CD4-positive, alpha-beta T cell treated with Interleukin-15 for 4 hours (primary cell): ENCODE measurements at regions not wholly inside any gene's neighbourhood (a gene's known extent, or its start where the extent isn't known, plus 50 kb on each side); places are given as distances from the start of the nearest gene placed in this dataset.

ENCODE experiments used
- DNase-seq: peaks from one replicate; pipeline ENCODE4 v3.0.0-alpha.2; 2020; ENCODE audit warnings: low spot score

DNA sequence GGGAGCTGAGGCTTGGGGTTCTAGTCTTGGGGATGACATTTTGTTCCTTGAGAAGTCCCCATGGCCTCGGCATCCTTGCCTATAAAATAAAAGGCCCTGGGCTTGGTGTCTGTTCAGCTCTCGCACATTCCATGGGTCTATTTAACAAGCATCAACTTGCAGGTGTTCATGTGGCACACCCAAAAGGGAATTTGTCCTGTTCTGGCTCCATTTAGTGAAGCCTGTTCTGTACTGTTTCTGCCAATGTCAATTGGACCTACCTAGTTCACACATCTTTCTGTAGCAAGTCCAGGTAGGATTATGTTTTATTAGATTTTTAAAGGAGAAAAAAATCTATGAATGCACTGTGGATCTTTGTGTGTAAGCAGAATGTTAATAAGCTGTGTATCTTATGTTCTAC is 262.0 kb downstream of the HIVEP2 start:
- DNase-seq, result no peak

DNA sequence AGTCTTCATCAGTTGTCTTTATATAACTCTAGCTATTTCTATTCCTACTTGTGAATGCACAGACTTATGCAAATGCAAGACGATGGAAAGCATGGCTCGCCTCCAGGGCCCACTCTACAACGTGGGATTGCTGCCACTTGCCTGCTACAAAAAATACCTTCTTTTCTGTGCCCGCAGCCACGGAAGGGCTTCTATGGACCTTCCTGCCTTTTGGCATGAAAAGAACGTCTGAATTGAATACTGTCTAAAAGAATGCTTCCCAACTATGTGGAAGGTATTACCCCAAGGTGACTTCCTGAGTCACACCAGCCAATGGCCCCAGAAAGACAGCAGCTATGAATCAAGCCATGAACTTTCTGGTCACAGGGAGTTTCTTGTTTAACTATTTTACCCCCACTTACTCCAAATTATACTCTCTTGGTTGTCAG is 261.2 kb downstream of the HIVEP2 start:
- no peak for DNase-seq

DNA sequence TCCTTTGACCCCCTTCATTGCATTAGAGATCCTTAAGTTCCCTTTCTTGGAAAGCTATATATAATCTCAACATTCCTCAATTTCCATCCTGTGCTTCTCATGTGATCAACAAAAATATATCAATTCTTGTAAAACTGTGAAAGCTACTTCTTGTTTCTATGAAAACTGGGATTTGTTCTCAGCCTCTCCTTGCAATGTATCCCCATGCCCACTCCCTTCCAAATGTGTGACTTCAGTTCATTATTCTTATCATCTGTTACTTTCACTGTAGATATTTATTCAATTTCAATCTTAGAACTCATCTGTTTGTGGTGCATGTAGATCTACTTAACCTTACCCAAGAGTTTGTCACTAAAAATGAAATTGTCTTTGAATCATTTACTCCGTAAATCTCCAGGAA is 260.6 kb downstream of the HIVEP2 start:
- no peak for DNase-seq

DNA sequence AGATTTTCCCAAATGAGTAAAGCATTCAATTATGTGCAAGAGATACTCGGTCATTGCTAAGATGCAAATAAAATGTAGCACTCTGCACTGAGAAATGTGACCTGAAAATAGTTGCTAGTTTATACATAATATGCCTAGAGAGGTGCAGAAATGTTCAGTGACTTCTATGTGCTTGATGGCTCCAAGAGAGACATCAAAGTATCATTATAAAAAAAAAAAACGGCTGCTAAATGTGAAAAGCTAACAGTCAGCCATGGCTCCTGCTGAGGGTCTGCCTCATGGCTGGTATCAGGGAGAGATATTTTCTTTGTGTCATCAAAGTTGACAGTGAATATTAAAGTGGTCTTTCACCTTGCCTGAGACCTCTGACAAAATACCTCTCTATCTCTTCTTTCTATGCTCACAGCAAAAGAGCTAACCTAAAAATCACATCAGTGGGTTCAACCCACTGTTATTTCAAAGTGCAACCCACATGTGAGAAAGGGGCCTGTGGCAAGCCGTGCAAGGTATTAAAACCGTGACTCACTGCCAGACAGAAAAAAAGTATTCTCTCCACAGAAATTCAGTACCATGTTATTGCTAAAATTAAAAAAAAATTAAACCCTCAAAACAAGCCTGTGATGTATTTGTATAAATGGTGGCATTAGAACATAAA is 259.0 kb downstream of the HIVEP2 start:
- DNase-seq, result no peak

DNA sequence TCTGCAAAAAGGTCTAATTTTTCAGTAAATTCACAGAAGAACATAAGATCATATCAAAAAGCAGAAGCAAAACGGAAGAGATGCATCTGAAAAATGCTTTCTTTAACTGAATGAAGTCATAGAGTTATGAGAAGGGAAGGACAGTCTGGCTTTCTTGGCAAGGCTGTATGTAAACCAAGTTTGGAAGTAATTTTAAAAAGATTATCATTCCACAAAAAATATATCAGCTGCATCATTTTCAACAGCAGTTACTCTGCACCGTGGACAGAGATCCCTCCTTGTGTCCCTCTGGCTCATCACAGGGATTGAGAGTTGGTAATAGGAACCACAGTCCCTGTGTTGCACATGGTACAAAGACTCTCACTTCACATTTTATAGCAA is 258.5 kb downstream of the HIVEP2 start:
- DNase-seq, result no peak

DNA sequence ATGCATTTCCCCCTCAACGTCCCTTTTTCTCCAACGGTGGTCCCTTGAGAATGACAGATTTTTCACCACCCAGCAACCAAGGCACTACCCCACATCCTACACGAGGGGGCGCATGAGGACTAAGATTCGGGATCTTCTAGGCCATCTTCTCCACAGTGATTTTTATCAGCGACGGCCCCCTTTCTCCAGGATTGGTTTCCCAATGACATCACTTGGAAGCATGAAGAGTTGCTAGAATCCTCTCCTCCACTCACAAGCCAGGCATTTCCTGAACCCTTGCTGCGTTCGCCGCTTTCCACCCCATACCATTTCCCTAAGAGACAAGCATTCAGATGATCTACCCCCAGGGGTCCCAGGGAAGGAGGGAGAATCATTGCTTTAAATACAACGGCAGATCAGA is 252.0 kb downstream of the HIVEP2 start:
- DNase-seq, result peak; percentile 64

DNA sequence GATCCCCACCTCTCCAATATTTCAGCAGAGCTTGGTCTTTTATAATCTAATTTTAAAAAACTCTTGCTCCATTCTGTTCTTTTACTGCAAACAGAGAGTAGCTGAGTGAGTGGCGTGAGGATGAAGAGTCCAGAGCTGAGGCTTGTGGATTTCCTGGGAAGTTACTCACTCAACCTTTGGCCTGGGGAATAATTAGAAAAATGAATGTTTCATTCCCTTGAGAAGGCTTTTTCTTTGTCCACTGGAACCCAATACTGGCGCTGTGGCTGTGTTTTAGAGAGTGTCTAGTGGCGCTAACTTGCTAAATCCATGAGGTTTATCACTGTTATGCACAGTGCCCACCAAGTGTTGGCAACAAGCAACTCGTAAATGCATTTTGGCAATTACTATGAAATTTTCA is 251.5 kb downstream of the HIVEP2 start:
- DNase-seq, result no peak

DNA sequence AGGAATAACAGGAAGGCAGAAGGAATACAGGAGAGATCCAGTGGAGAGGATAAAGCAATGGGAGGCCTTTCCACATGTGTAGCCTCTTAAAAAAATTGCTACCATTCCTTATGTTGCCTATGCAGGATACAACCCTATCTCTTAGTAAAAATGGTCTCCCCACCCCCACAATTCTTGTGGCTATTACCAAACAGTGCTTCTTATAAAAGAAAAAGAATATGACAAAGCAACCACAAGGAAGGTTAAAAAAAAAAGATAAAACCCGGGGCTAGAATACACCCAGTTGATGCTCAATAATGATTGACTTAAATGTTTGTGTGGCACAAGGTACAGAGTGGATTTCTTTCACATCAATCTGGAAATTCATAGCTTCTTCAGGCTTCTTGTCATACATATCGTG is 250.9 kb downstream of the HIVEP2 start:
- DNase-seq, result no peak

DNA sequence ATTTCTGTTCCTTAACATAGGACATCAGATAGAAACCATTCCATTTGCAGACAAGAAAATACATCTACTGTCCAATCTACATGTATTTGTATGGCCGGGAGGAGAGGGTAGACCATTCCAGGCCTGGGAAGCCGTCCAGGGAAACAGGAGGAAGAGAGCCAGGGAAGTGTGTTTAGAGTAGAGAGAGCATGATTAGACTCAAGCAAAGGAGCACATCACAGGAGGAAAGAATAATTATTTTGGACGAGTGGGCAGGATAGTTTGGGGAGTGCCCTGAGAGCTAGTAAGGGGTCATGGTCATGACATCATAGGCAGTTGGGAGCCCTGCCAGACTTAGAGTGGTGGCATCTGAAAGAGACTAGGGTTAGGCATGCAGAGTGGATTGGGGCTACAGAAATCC is 250.0 kb downstream of the HIVEP2 start:
- DNase-seq, result no peak

DNA sequence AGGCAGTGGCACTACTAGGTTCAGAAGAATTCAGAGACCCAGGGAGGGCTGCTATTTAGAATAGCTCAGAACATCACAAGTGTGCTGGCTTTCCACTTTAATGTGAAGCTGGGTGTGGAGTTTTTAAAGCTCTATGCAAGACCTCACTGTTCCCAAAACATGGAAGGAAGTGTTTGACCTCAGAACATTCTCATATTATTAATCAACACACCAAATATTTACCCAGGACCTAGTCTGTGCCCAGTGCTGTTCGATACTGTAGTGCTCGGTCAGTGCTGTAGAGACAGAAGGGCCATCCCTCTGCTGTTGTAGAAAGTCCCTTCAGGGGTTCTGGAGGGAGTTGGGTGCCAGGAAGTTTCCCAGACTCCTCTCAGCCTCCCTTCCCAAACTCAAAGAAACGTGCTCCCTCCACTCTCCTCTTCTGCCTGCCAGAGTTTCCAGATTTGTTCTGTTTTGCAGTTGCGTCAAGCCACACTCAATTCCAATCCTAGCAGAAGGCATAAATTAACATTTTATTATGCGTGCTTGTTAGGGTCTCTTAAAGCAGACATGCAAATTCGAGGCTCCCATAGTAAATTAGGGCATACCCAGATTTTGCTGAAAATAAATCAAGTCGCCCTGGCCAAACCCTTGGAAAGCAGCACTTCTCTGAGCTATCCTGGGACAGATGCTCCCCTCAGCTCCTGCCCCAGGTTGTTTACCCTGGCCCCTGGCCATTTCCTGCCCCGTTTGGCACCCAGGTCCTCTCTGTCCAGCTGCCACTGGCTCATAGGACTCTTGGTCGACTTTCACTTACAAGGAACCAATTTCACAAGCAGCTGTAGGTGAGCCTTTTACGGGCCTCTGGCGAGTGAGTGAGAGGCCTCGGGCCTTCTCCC is 248.6 kb downstream of the HIVEP2 start:
- DNase-seq, result no peak

DNA sequence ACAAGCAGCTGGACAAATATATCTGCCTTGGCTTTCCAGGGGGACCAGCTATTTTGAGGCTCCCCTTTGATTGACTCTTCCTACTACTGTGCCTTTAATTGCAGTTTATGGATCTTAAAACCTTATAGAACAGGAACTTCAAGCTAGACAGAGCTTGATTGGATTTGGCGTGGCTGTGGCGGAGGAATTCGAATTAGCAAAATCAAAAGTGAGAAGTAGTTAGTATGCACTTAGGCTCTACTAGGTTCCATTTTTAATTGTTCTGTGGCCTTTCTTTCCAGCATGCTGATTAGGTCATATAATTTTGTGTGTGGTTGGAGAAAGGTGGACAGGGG is 248.0 kb downstream of the HIVEP2 start:
- DNase-seq, result no peak

DNA sequence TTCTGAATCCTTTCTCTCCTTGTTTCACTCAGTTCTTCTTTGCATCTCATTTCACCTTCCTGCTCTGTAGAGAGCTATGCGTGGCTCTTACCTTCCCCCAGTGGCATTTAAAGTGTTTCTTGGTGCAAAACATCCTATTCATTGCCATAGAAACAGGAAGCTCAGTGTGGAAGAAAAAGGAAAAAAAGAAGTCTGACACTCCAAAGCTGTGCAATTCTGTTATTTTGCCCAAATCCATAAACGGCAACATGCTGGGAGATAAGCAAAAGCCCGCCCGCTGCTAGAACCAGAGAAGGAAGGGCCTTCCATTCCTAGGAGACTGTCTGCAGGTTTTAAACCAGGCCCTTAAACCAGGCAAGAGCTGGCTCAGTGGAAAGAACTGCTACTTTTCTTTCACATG is 247.1 kb downstream of the HIVEP2 start:
- DNase-seq, result no peak

DNA sequence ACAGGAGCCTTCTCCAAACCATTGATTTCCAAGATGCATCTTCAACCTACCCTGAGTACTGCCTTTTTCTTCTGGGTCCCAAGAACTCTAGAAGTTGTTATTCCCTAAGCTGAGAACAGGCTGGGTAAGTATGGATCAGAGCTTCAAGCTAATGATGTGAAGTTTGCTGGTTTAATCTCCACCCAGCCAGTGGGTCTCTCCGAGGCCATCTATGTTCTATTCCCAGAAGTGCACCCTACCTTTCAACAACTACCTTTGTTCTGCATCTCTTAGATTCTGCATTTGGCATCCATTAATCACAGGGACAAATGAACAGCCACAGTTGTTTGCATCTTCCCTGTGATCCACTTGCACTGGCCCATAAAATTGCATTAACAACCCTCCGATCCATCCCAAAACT is 246.2 kb downstream of the HIVEP2 start:
- DNase-seq, result no peak

DNA sequence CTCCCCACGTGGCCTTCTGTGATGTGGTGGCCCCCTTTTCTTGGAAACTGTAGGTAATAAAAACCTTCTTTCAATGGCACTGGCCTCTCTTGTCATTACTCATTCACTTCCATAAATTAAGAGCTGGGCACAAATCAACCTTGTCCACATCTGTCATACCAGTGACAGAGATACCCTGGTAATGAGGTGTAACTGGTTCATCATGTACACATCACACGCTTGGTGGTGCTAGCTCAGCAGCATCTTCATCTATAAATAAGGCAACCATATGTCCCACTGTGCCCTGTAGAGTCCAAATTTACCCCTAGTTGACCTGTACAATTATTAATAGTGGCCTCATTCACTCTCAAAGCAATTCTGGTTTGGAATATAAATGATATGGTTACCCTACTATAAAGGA is 245.6 kb downstream of the HIVEP2 start:
- DNase-seq, result no peak

DNA sequence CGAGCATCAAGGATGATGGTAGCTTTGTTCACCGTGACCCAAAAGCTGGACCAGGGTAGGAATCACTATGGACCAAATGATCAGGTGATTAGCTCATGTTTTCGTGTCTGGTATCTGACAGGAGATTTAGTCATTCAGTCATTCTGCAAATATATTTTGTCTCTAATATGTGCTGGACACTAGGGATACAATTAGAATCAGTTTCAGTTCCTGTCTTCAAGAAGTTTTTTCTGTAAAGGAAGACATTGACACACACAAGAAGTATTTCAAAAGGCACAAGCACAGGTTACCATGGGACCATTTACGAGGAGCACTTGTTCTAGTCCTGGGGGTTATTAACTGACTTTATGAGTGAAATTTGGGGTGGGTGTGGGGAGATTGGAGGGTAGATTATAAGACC is 244.9 kb downstream of the HIVEP2 start:
- no peak for DNase-seq

DNA sequence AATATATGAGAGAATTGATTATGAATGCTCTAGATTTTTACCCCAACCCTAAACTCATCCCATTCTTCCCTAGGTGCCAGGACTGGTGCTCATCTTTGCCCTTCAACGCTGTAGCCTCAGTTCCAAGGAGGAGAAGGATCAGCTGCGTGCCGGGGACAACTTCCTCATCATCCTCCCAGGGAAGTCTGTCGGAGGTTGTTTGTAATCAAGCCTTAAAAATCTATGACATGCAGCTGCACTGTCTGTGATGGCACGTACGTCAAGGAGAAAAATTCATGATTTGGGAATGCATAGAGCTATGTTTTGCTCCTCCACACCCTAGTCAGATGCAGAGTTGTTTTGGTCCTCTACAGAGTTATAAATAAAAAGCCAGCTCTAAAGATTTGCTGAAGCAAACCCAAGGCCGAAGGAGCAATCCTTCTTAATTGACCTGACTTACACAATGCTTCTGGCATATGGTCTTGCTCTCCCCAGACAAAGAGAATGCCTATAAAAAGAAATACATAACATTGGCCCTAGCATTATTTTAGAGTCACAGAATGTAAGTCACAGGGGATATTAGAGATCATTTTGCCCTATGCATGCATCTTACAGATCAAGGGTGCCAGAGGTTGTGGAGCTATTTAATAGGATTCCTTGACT is 244.2 kb downstream of the HIVEP2 start:
- no peak for DNase-seq
